HepG2 (cell line): ENCODE measurements at regions not wholly inside any gene's neighbourhood (a gene's known extent, or its start where the extent isn't known, plus 50 kb on each side); places are given as distances from the start of the nearest gene placed in this dataset.

Experiments used
- ATAC-seq: fragments of 200-7000 bp; cut with Tn5 transposase; 3 replicates; pipeline ENCODE4 v1.9.1; 2020; ENCODE audit warnings: mild to moderate bottlenecking, moderate library complexity
- BruUV-seq: library from RNA; stranded (reverse); fragments of 400-500 nt; replicated peaks from 2 replicates; lab custom pipeline; 2021; lab: Mats Ljungman, UMichigan
- CTCF ChIA-PET: fragments of 300-600 bp; formaldehyde crosslinking; extraction: SDS; loops from one replicate; lab custom pipeline; 2021; ENCODE audit warnings: low total read pairs, inconsistent platforms, low intra/inter-chr PET ratio; lab: Yijun Ruan, JAX
- POLR2A ChIA-PET: fragments of 350-600 bp; sonication (Branson Sonifier 250); formaldehyde crosslinking; loops from one replicate; lab custom pipeline; 2020; ENCODE audit warnings: antibody characterized with exemption, inconsistent platforms; lab: Yijun Ruan, JAX
- DNase-seq: peaks from one replicate; pipeline ENCODE4 v3.0.0-alpha.2; 2015; ENCODE audit warnings: low spot score
- FAIRE-seq: peaks from 3 replicates; lab custom pipeline; 2011; peaks lifted over from hg19 to GRCh38; lab: Jason Lieb, UNC
- H2AFZ ChIP-seq: one replicate; pipeline ENCODE4 v1.6.1; 2011; ENCODE audit warnings: low read length, inconsistent platforms
- H3K27ac ChIP-seq: fragments of 300-600 bp; 3 replicates; pipeline ENCODE4 v1.8.0; 2011; ENCODE audit warnings: mixed run types, mild to moderate bottlenecking, mixed read lengths, low read length, inconsistent platforms; ENCODE audit not compliant: insufficient read depth; ENCODE audit errors: extremely low read length
- H3K27me3 ChIP-seq, 2 experiments: fragments of 200-600 bp in 1 of 2; 2 replicates in 1 of 2; 3 replicates in 1 of 2; pipeline versions ENCODE4 v1.6.0 to v1.8.0; 2011; ENCODE audit warnings: low read length in 2 of 2, mild to moderate bottlenecking in 2 of 2, moderate library complexity in 2 of 2, inconsistent platforms in 1 of 2; ENCODE audit not compliant: insufficient read depth in 2 of 2, control insufficient read depth in 1 of 2
- H3K36me3 ChIP-seq, 2 experiments: fragments of 200-600 bp in 1 of 2; replicated peaks in 1 of 2; 2 replicates in 1 of 2; 3 replicates in 1 of 2; pipeline versions ENCODE4 v1.5.1 to v1.8.0; 2011; ENCODE audit warnings: low read length in 2 of 2, inconsistent platforms in 1 of 2; ENCODE audit not compliant: insufficient read depth in 2 of 2, control insufficient read depth in 1 of 2
- H3K4me1 ChIP-seq: 2 replicates; pipeline ENCODE4 v1.5.1; 2012; ENCODE audit warnings: low read length, inconsistent platforms; ENCODE audit not compliant: insufficient read depth
- H3K4me2 ChIP-seq: 2 replicates; pipeline ENCODE4 v1.6.0; 2011; ENCODE audit warnings: low read depth, low read length, inconsistent platforms
- H3K4me3 ChIP-seq, 3 experiments: fragments of 200-600 bp in 1 of 3; sonication (generic), shearing (Covaris generic) in 1 of 3; replicated peaks in 1 of 3; 2 replicates each; pipeline ENCODE4 v1.5.1; 2011 to 2016; ENCODE audit warnings: low read length in 3 of 3, inconsistent platforms in 2 of 3, low read depth in 2 of 3, mild to moderate bottlenecking in 2 of 3, control low read depth in 1 of 3, mixed read lengths in 1 of 3; ENCODE audit not compliant: insufficient read depth in 1 of 3
- H3K79me2 ChIP-seq: one replicate; pipeline ENCODE4 v1.6.1; 2011; ENCODE audit warnings: low read length, inconsistent platforms; ENCODE audit not compliant: insufficient read depth
- H3K9ac ChIP-seq: 2 replicates; pipeline ENCODE4 v1.6.0; 2011; ENCODE audit warnings: mild to moderate bottlenecking, low read depth, low read length, inconsistent platforms; ENCODE audit not compliant: insufficient read depth
- H3K9me3 ChIP-seq: 2 replicates; pipeline ENCODE4 v1.5.1; 2012; ENCODE audit warnings: mild to moderate bottlenecking, low read length
- H4K20me1 ChIP-seq: 2 replicates; pipeline ENCODE4 v1.6.0; 2011; ENCODE audit warnings: inconsistent platforms, mild to moderate bottlenecking, low read length, moderate library complexity; ENCODE audit not compliant: insufficient read depth
- CEBPZ ChIP-seq: IDR thresholded peaks from 2 replicates; pipeline ENCODE4 v1.6.1; 2012; ENCODE audit warnings: low read length, improper control_type of control experiment
- CHD2 ChIP-seq: IDR thresholded peaks from 2 replicates; pipeline ENCODE4 v1.6.1; 2011; ENCODE audit warnings: low read depth, low read length, improper control_type of control experiment
- MIXL1 ChIP-seq: IDR thresholded peaks from 2 replicates; pipeline ENCODE4 v1.6.1; 2016
- MTF2 ChIP-seq: sonication (generic); formaldehyde crosslinking; IDR thresholded peaks from 2 replicates; pipeline ENCODE4 v1.5.0; 2020; ENCODE audit warnings: missing genetic modification reagents, borderline replicate concordance
- PTBP1 ChIP-seq: fragments of 200-400 bp; formaldehyde crosslinking; IDR thresholded peaks from 2 replicates; pipeline ENCODE4 v1.6.1; 2018; ENCODE audit warnings: low read length, low read depth; ENCODE audit not compliant: poor library complexity, severe bottlenecking
- TOPORS ChIP-seq: sonication (generic); formaldehyde crosslinking; IDR thresholded peaks from 2 replicates; pipeline ENCODE4 v1.8.0; 2023; ENCODE audit warnings: mild to moderate bottlenecking, missing genetic modification reagents
- ZC3H4 ChIP-seq: sonication (generic); formaldehyde crosslinking; IDR thresholded peaks from 2 replicates; pipeline ENCODE4 v1.4.0; 2020; ENCODE audit warnings: missing genetic modification reagents, borderline replicate concordance
- ZNF337 ChIP-seq: sonication (generic); formaldehyde crosslinking; IDR thresholded peaks from 2 replicates; pipeline ENCODE4 v1.5.1; 2020; ENCODE audit warnings: missing genetic modification reagents, low read depth, mild to moderate bottlenecking, borderline replicate concordance
- ZNF557 ChIP-seq: sonication (generic); formaldehyde crosslinking; IDR thresholded peaks from 2 replicates; pipeline ENCODE4 v1.4.0; 2020; ENCODE audit warnings: missing genetic modification reagents
- ZNF589 ChIP-seq: sonication (generic); formaldehyde crosslinking; conservative IDR thresholded peaks from 2 replicates; pipeline ENCODE4 v1.8.0; 2022; ENCODE audit warnings: mild to moderate bottlenecking, moderate library complexity, missing genetic modification reagents
- in situ Hi-C: cut with HindIII; loops from 2 replicates; pipeline ENCODE4 v1.10.0; 2017; ENCODE audit warnings: low pct_unique_long_range_greater_than_20kb; ENCODE audit not compliant: extremely low pct_ligation_motif_present
- intact Hi-C: fragments of 100-400 bp; cut with micrococcal nuclease; formaldehyde crosslinking; loops from one replicate; pipeline ENCODE4 v1.10.0; 2022; ENCODE audit not compliant: unreplicated experiment
- TF ChIP-seq, protein P1 (sequence below): sonication (generic); formaldehyde crosslinking; IDR thresholded peaks from 2 replicates; pipeline ENCODE4 v1.5.0; 2020; ENCODE audit warnings: missing genetic modification reagents

- Histone ChIP-seq H4K20me1 (no peaks in the 10 kb centered on the region), H3K4me3 (no peak overlapping the region), H3K9me3 (no peaks in the 10 kb centered on the region), H2AFZ (no peak overlapping the region), H3K9ac (no peak overlapping the region), H3K4me2 (no peak overlapping the region), H3K4me1 (no peaks in the 10 kb centered on the region), H3K79me2 (no peaks in the 10 kb centered on the region), H3K36me3 (no peaks in the 10 kb centered on the region), H3K27me3 (no peaks in the 10 kb centered on the region), H3K27ac (no peak overlapping the region)
- no peak for DNase-seq
- ATAC-seq, result no peak
- POLR2A ChIA-PET, result no interaction called here
- in situ Hi-C loops, result no loop called here
- FAIRE-seq, result no peak
- CTCF ChIA-PET, result no interaction called here
- intact Hi-C loops, result no loop called here
- no peak for TF ChIP-seq MTF2 (CRISPR knock-in tag)
- TF ChIP-seq CHD2, result no peak
- TF ChIP-seq ZNF589 (CRISPR knock-in tag), result no peak
- no peak for TF ChIP-seq ZC3H4
- no peak for TF ChIP-seq CEBPZ
- TF ChIP-seq TOPORS (CRISPR knock-in tag), result no peak
- TF ChIP-seq MIXL1 (CRISPR knock-in tag), result no peak
- TF ChIP-seq, protein P1, sequence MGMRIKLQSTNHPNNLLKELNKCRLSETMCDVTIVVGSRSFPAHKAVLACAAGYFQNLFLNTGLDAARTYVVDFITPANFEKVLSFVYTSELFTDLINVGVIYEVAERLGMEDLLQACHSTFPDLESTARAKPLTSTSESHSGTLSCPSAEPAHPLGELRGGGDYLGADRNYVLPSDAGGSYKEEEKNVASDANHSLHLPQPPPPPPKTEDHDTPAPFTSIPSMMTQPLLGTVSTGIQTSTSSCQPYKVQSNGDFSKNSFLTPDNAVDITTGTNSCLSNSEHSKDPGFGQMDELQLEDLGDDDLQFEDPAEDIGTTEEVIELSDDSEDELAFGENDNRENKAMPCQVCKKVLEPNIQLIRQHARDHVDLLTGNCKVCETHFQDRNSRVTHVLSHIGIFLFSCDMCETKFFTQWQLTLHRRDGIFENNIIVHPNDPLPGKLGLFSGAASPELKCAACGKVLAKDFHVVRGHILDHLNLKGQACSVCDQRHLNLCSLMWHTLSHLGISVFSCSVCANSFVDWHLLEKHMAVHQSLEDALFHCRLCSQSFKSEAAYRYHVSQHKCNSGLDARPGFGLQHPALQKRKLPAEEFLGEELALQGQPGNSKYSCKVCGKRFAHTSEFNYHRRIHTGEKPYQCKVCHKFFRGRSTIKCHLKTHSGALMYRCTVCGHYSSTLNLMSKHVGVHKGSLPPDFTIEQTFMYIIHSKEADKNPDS (CRISPR knock-in tag), result no peak
- no peak for TF ChIP-seq ZNF337 (CRISPR knock-in tag)
- no peak for TF ChIP-seq ZNF557 (CRISPR knock-in tag)
- TF ChIP-seq PTBP1, result no peak
- BruUV-seq, result no TSS peak
Measured at GRCh38 chr7:120170834-120171233, 102.1 kb upstream of the KCND2 start.
